AG09319 (cell line): ENCODE measurements at regions not wholly inside any gene's neighbourhood (a gene's known extent, or its start where the extent isn't known, plus 50 kb on each side); places are given as distances from the start of the nearest gene placed in this dataset.

Source experiments
- DNase-seq: peaks from one replicate; pipeline ENCODE4 v3.0.0-alpha.2; 2010; ENCODE audit warnings: low read depth; ENCODE audit errors: extremely low read depth
- TF ChIP-seq, protein P1 (sequence below): IDR thresholded peaks from 2 replicates; pipeline ENCODE4 v1.5.1; 2011; ENCODE audit warnings: low read depth, mild to moderate bottlenecking, inconsistent platforms, low read length, moderate library complexity

DNA sequence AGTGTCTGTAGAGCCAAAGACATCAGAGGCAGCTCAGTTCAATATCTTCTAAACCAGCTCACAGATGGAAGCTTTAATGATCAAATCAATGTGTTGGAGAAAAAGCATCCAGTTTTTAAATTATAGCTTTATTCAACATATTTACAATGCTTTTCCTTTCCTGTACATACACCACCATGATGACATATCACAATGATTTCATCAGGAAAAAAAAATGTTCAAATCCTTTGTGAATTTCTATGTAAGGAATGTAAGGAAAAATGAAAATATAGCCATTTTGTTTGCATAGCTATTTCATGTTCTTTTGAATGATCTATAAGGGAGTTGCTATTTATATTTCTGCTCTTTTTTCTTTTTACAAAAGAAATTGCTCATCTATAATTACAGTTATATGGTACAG is 134.7 kb upstream of the CDH20 start:
- TF ChIP-seq, protein P1, sequence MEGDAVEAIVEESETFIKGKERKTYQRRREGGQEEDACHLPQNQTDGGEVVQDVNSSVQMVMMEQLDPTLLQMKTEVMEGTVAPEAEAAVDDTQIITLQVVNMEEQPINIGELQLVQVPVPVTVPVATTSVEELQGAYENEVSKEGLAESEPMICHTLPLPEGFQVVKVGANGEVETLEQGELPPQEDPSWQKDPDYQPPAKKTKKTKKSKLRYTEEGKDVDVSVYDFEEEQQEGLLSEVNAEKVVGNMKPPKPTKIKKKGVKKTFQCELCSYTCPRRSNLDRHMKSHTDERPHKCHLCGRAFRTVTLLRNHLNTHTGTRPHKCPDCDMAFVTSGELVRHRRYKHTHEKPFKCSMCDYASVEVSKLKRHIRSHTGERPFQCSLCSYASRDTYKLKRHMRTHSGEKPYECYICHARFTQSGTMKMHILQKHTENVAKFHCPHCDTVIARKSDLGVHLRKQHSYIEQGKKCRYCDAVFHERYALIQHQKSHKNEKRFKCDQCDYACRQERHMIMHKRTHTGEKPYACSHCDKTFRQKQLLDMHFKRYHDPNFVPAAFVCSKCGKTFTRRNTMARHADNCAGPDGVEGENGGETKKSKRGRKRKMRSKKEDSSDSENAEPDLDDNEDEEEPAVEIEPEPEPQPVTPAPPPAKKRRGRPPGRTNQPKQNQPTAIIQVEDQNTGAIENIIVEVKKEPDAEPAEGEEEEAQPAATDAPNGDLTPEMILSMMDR = no peak
- no peak for DNase-seq

DNA sequence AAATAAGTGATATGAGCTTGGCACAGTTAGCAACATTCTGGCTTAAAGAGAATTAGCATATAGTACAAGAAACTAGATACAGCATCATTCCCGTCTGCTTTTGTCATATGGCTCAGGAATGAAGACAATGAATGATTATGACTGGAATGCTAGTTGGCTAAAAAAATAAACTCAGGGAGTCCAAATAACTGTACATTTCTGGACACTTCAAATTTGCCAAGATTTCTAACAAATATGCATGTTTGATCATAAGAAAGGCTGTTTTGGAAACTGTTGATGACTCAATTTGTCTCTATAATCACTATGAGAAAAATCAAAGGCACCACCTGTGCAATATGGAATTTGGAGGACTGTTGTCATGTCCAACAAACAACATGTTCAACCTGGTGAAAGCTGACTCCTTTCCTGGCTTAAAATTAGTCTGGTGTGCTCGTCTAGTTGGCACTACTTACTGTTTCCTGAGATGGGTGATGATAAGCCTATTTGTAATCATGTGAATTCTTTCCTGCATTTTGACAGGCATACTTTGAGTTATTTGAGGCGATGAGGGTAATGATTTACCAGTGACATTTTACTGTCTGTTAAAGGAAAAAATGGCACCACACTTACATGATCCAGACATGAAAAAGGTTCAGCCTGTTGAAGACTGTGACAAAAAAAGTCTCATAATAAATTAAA is 133.9 kb upstream of the CDH20 start:
- TF ChIP-seq, protein P1 = no peak
- no peak for DNase-seq

DNA sequence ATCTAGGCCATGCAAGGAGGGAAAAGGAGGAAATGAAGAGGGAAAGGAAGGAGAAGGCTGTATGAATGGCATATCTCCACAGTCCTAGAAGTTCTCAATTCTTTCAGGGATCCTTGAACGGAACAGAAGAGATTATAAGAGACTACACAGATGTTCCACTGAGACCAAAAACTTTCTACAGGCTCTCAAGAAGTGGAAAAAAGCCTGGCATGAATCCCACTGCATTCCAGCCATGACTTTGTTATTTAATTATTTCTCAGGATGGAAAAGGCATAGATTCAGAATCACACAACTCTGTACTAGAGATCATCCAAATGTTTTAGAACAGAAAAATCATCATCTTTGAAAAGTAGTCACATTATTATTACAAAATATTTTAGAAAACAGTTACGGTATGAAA is 131.7 kb upstream of the CDH20 start:
- TF ChIP-seq, protein P1 = no peak
- no peak for DNase-seq

DNA sequence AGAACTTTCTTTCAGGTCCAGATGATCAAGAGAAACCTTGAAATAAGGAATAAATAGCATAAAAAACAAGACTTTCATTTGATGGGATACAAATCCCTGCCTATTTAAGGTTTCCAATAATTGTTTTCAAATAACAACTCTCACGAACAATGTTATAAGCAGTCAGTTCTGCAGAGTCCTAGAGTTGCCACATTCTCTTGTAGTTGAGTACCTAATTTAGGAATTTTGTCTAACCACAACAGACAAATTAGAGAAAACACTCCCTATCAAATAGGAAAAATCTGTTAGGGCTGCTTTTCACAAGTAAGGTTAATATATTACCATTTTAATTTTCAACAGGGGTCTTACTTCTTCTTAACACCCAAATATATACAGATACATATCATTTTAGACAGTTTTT is 130.1 kb upstream of the CDH20 start:
- no peak for DNase-seq

DNA sequence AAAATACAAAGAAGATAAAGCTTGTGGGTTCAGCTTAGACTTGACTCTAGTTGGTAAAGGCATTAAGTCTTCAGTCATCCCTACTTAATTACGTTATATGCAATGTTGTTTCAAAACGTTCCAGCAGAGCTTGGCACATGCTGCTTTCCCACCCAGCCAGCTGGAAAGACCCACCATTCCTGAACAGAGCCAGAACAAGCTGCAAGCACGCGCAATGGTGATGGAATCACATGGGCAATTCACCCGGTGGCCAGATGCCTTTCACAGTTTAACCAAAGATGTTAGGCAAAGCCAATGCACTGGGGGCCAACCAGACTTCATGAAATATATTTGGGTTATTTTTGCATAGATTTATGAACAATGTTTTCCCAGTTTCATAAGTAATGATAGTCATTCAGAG is 123.4 kb upstream of the CDH20 start:
- TF ChIP-seq, protein P1 = no peak
- DNase-seq = no peak

More for the DNA sequence above, 130.1 kb upstream of the CDH20 start:
- TF ChIP-seq, protein P1 = no peak

DNA sequence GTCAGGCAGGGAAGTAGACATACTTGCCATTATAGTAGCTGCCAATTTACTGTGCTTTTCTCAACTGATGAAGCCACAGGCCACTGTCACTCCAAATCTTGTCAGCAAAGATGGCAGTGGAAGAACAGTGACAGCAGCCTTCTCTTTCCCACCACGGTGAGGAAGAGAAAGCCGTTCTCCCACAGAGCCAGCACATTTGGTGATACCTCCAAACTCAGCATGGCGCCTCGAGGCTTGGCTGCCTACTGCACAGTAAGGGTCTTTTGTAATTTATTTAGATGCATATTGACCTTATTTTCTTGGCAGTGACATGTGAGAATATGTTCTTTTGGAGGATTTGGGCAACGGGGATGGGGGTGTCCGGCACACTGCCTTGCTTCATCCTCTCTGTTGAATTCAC is 117.2 kb upstream of the CDH20 start:
- DNase-seq = no peak
- TF ChIP-seq, protein P1 = no peak

DNA sequence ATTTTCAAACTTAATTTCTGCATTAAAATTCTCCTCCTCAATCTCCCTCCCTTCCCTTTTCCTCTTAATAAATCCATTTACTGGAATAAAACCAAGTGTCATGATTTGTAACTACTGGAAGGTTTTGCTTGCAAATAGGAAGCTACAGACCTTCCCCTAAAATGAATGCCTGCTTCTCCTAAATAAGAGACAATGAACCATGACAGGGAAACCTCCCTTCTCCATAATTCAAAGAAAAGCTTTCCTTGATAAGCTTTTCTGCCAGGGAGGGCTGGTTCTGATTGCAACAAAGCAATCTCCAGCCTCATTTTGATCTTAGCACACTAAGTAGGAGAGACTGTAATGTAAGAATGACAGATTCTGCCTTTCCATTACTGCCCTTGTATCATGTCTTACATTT is 111.0 kb upstream of the CDH20 start:
- DNase-seq = no peak
- TF ChIP-seq, protein P1 = no peak
